ENCODE measurements at regions not wholly inside any gene's neighbourhood (a gene's known extent, or its start where the extent isn't known, plus 50 kb on each side); places are given as distances from the start of the nearest gene placed in this dataset.

GRCh38 chr9:32265037-32265436 is 119.4 kb upstream of the ACO1 start:
- no peaks in the 10 kb centered on the region for H3K36me3 Mint-ChIP-seq (ENCODE audit: low read depth)
- no peaks in the 10 kb centered on the region for H3K9me3 Mint-ChIP-seq

DNA sequence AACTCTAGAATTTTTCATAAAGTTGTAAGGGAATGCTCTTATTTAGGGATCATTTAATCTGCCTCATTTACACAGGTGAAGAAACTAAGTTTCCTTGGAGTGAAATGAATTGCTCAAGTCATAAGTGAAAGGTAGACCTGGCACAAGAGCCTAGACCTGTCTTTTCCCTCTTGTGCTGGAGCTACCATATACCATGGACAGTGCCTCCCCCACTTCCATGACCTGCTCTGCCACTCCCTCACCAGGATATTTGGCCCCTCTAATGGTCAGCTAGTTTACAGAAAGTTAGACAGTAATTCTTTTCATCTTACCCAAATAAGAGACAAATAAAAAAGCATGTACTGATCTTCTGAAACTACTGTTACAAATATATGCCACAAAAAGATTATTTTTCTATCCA is 105.5 kb upstream of the ACO1 start:
- Mint-ChIP-seq H3K36me3 (ENCODE audit: low read depth) (no peaks in the 10 kb centered on the region), H3K4me1 (no peaks in the 10 kb centered on the region), H3K9me3 (no peaks in the 10 kb centered on the region), H3K27me3 (ENCODE audit: low read depth) (no peaks in the 10 kb centered on the region), H3K4me3 (no peak overlapping the region), H3K27ac (no peak overlapping the region)
- no peak for TF ChIP-seq CTCF (IDR thresholded peaks at IDR 0.05; ENCODE audit: unreplicated experiment in 3 of 3)

More at GRCh38 chr9:32265037-32265436, 119.4 kb upstream of the ACO1 start:
- peak overlapping the region in 1 of 3 experiments; percentile 89 for H3K27ac Mint-ChIP-seq
- no peak for TF ChIP-seq CTCF (IDR thresholded peaks at IDR 0.05; ENCODE audit: unreplicated experiment in 3 of 3)
- H3K4me3 Mint-ChIP-seq: no peak overlapping the region
- no peaks in the 10 kb centered on the region for H3K27me3 Mint-ChIP-seq (ENCODE audit: low read depth)
- H3K4me1 Mint-ChIP-seq: peaks cover 28% of the 10 kb centered on the region

DNA sequence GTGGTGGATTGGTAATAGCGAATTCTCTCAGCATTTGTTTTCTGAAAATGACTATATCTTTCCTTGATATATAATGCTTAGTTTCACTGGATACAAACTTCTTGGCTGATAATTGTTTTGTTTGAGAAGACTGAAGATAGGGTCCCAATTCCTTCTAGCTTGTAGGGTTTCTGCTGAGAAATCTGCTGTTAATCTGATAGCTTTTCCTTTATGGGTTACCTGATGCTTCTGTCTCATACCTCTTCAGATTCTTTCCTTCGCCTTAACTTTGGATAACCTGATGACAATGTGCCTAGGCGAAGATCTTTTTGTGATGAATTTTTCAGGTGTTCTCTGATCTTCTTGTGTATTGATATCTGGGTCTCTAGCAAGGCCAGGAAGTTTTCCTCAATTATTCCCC is 94.7 kb upstream of the ACO1 start:
- peaks cover 4% of the 10 kb centered on the region for H3K9me3 Mint-ChIP-seq
- H3K4me3 Mint-ChIP-seq: no peak overlapping the region
- H3K27ac Mint-ChIP-seq: no peak overlapping the region
- H3K4me1 Mint-ChIP-seq: no peaks in the 10 kb centered on the region
- no peaks in the 10 kb centered on the region for H3K36me3 Mint-ChIP-seq (ENCODE audit: low read depth)
- H3K27me3 Mint-ChIP-seq (ENCODE audit: low read depth): no peaks in the 10 kb centered on the region
- no peak for TF ChIP-seq CTCF (IDR thresholded peaks at IDR 0.05; ENCODE audit: unreplicated experiment in 3 of 3)

- Mint-ChIP-seq H3K4me3 (no peak overlapping the region), H3K4me1 (no peaks in the 10 kb centered on the region), H3K9me3 (peaks cover 4% of the 10 kb centered on the region), H3K27ac (no peak overlapping the region), H3K36me3 (ENCODE audit: low read depth) (no peaks in the 10 kb centered on the region), H3K27me3 (ENCODE audit: low read depth) (no peaks in the 10 kb centered on the region)
- no peak for TF ChIP-seq CTCF (IDR thresholded peaks at IDR 0.05; ENCODE audit: unreplicated experiment in 3 of 3)
These were observed 93.1 kb upstream of the ACO1 start for GRCh38 chr9:32291370-32291769.

- Mint-ChIP-seq H3K4me3 (no peak overlapping the region), H3K36me3 (ENCODE audit: low read depth) (no peaks in the 10 kb centered on the region), H3K9me3 (peaks cover 4% of the 10 kb centered on the region), H3K27me3 (ENCODE audit: low read depth) (no peaks in the 10 kb centered on the region), H3K27ac (no peak overlapping the region), H3K4me1 (no peaks in the 10 kb centered on the region)
- TF ChIP-seq CTCF (IDR thresholded peaks at IDR 0.05; ENCODE audit: unreplicated experiment in 3 of 3): no peak
These were observed 91.8 kb upstream of the ACO1 start for GRCh38 chr9:32292611-32293010.

DNA sequence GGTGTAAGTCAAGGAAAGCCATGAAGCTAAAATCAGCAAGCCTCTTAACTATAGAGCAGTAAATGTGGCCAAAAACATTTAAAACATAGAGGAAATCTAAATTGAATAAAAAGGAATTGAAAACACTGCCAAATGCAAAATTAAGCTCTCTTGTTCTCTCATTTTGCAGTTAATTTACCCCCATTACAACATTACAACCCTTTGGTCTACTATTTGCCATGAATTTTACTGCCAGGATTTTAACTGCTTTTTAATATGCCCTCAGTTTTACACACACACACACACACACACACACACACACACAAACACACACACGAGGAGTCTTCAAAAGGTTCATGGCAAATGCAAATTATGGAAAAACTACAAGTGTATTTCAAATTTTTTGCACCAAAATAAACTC is 91.4 kb upstream of the ACO1 start:
- TF ChIP-seq CTCF (IDR thresholded peaks at IDR 0.05; ENCODE audit: unreplicated experiment in 3 of 3): no peak
- Mint-ChIP-seq H3K4me3 (no peak overlapping the region), H3K27me3 (ENCODE audit: low read depth) (no peaks in the 10 kb centered on the region), H3K27ac (peak overlapping the region in 1 of 3 experiments; percentile 71), H3K4me1 (no peaks in the 10 kb centered on the region), H3K36me3 (ENCODE audit: low read depth) (no peaks in the 10 kb centered on the region), H3K9me3 (peaks cover 4% of the 10 kb centered on the region)
